ENCODE measurements at regions not wholly inside any gene's neighbourhood (a gene's known extent, or its start where the extent isn't known, plus 50 kb on each side); places are given as distances from the start of the nearest gene placed in this dataset.
A peak's percentile ranks its signal among the peaks of the same experiment; 100 is the strongest.
"Not testable (repeated sequence)": the region's sequence is repeated elsewhere in the genome, so short reads cannot be mapped to it uniquely, and the experiment has no call there.

GRCh38 chr11:92596596-92597317 is 372.1 kb downstream of the FAT3 start:
- in situ Hi-C loops (cut with HindIII; ENCODE audit: low pct_ligation_motif_present, low sequenced_read_pairs), result no loop called here
- TF ChIP-seq CTCF (IDR thresholded peaks at IDR 0.05; ENCODE audit: low read depth, low read length, missing control alignments), result no peak
- peak; percentile 32 for DNase-seq
- H3K4me3 ChIP-seq (ENCODE audit: low read depth, low read length), result no peak overlapping the region
- H3K36me3 ChIP-seq (replicated peaks), result no peaks in the 10 kb centered on the region
- no peaks in the 10 kb centered on the region for H3K27me3 ChIP-seq (replicated peaks)
- peak overlapping the region; percentile 25 for H3K27ac ChIP-seq

GRCh38 chr11:92601048-92601447 is 368.4 kb upstream of the MTNR1B start:
- Histone ChIP-seq H3K36me3 (replicated peaks) (no peaks in the 10 kb centered on the region), H3K27ac (no peak overlapping the region), H3K27me3 (replicated peaks) (no peaks in the 10 kb centered on the region), H3K4me3 (ENCODE audit: low read depth, low read length) (no peak overlapping the region)
- no peak for TF ChIP-seq CTCF (IDR thresholded peaks at IDR 0.05; ENCODE audit: low read depth, low read length, missing control alignments)
- DNase-seq, result no peak
- in situ Hi-C loops (cut with HindIII; ENCODE audit: low pct_ligation_motif_present, low sequenced_read_pairs), result no loop called here

- no peaks in the 10 kb centered on the region for H3K27me3 ChIP-seq (replicated peaks)
- no peak for TF ChIP-seq CTCF (IDR thresholded peaks at IDR 0.05; ENCODE audit: low read depth, low read length, missing control alignments)
- H3K36me3 ChIP-seq (replicated peaks), result no peaks in the 10 kb centered on the region
- no peak overlapping the region for H3K27ac ChIP-seq
- no peak overlapping the region for H3K4me3 ChIP-seq (ENCODE audit: low read depth, low read length)
- no peak for DNase-seq
- in situ Hi-C loops (cut with HindIII; ENCODE audit: low pct_ligation_motif_present, low sequenced_read_pairs), result no loop called here
Observed at GRCh38 chr11:92605667-92606066, 363.8 kb upstream of the MTNR1B start.

- in situ Hi-C loops (cut with HindIII; ENCODE audit: low pct_ligation_motif_present, low sequenced_read_pairs), result no loop called here
- no peak for DNase-seq
- Histone ChIP-seq H3K27me3 (replicated peaks) (no peaks in the 10 kb centered on the region), H3K36me3 (replicated peaks) (no peaks in the 10 kb centered on the region), H3K4me3 (ENCODE audit: low read depth, low read length) (no peak overlapping the region), H3K27ac (no peak overlapping the region)
- TF ChIP-seq CTCF (IDR thresholded peaks at IDR 0.05; ENCODE audit: low read depth, low read length, missing control alignments), result no peak
Observed at GRCh38 chr11:92607969-92608722, 361.3 kb upstream of the MTNR1B start.

- no peak overlapping the region for H3K27ac ChIP-seq
- in situ Hi-C loops (cut with HindIII; ENCODE audit: low pct_ligation_motif_present, low sequenced_read_pairs), result no loop called here
- no peaks in the 10 kb centered on the region for H3K27me3 ChIP-seq (replicated peaks)
- H3K4me3 ChIP-seq (ENCODE audit: low read depth, low read length), result no peak overlapping the region
- no peak for TF ChIP-seq CTCF (IDR thresholded peaks at IDR 0.05; ENCODE audit: low read depth, low read length, missing control alignments)
- DNase-seq, result no peak
- no peaks in the 10 kb centered on the region for H3K36me3 ChIP-seq (replicated peaks)
Observed at GRCh38 chr11:92611157-92611556, 358.3 kb upstream of the MTNR1B start.

GRCh38 chr11:92618020-92618419 is 351.4 kb upstream of the MTNR1B start:
- in situ Hi-C loops (cut with HindIII; ENCODE audit: low pct_ligation_motif_present, low sequenced_read_pairs); H3K36me3 ChIP-seq (replicated peaks); DNase-seq; H3K27ac ChIP-seq; H3K27me3 ChIP-seq (replicated peaks); H3K4me3 ChIP-seq (ENCODE audit: low read depth, low read length): not testable (repeated sequence)

Data from brain microvascular endothelial cell (primary cell).